Endodermal cell (in vitro differentiated cells): ENCODE measurements at regions not wholly inside any gene's neighbourhood (a gene's known extent, or its start where the extent isn't known, plus 50 kb on each side); places are given as distances from the start of the nearest gene placed in this dataset.
A peak's percentile ranks its signal among the peaks of the same experiment; 100 is the strongest.

Experiments
- DNase-seq: peaks from one replicate; pipeline ENCODE4 v3.0.0-alpha.2; 2017
- H3K27ac ChIP-seq: 2 replicates; pipeline ENCODE4 v1.5.1; 2013; ENCODE audit warnings: mild to moderate bottlenecking, low read depth, low read length, moderate library complexity
- H3K27me3 ChIP-seq: 2 replicates; pipeline ENCODE4 v1.6.1; 2013; ENCODE audit warnings: mild to moderate bottlenecking, low read length, moderate library complexity; ENCODE audit not compliant: insufficient read depth, control insufficient read depth, poor library complexity, severe bottlenecking
- H3K36me3 ChIP-seq: 2 replicates; pipeline ENCODE4 v1.7.0; 2013; ENCODE audit warnings: mild to moderate bottlenecking, low read length, moderate library complexity; ENCODE audit not compliant: control insufficient read depth, insufficient read depth
- H3K4me1 ChIP-seq: one replicate; pipeline ENCODE4 v1.7.0; 2013; ENCODE audit warnings: low read length; ENCODE audit not compliant: control insufficient read depth, insufficient read depth
- H3K4me3 ChIP-seq: 2 replicates; pipeline ENCODE4 v1.5.1; 2013; ENCODE audit warnings: mild to moderate bottlenecking, low read length, moderate library complexity
- H3K9ac ChIP-seq: 2 replicates; pipeline ENCODE4 v1.6.1; 2013; ENCODE audit warnings: mild to moderate bottlenecking, low read length, moderate library complexity; ENCODE audit not compliant: poor library complexity, severe bottlenecking; ENCODE audit errors: extremely low read depth
- H3K9me3 ChIP-seq: 2 replicates; pipeline ENCODE4 v1.6.1; 2013; ENCODE audit warnings: mild to moderate bottlenecking, low read length, moderate library complexity; ENCODE audit not compliant: control insufficient read depth
- H3K27ac Mint-ChIP-seq: 2 replicates; pipeline ENCODE4 v1.8.0; 2020; ENCODE audit warnings: mixed read lengths
- H3K27me3 Mint-ChIP-seq: 2 replicates; pipeline ENCODE4 v1.8.0; 2021; ENCODE audit warnings: mild to moderate bottlenecking, mixed read lengths; ENCODE audit not compliant: insufficient read depth
- H3K36me3 Mint-ChIP-seq: 2 replicates; pipeline ENCODE4 v1.8.0; 2020; ENCODE audit warnings: low read depth, mixed read lengths
- H3K4me1 Mint-ChIP-seq: 2 replicates; pipeline ENCODE4 v1.8.0; 2020; ENCODE audit warnings: mixed read lengths
- H3K4me3 Mint-ChIP-seq: 2 replicates; pipeline ENCODE4 v1.8.0; 2020; ENCODE audit warnings: mild to moderate bottlenecking, moderate library complexity, mixed read lengths
- H3K9me3 Mint-ChIP-seq: 2 replicates; pipeline ENCODE4 v1.8.0; 2020; ENCODE audit warnings: mild to moderate bottlenecking, mixed read lengths
- WGBS, 2 experiments: methylation state at CpG; one replicate each; pipeline versions ENCODE4 v1.1.5 to v1.1.7; 2013; ENCODE audit warnings: missing lambda C conversion rate in 2 of 2, mixed read lengths in 1 of 2; ENCODE audit not compliant: insufficient coverage in 1 of 2, insufficient read length in 1 of 2; 5-methylcytosine and 5-hydroxymethylcytosine counted together
- TF ChIP-seq, protein P1 (sequence below): fragments of 200-600 bp; sonication (generic); conservative IDR thresholded peaks from 2 replicates; pipeline ENCODE4 v1.5.0; 2021; ENCODE audit warnings: antibody characterized with exemption, mild to moderate bottlenecking

DNA sequence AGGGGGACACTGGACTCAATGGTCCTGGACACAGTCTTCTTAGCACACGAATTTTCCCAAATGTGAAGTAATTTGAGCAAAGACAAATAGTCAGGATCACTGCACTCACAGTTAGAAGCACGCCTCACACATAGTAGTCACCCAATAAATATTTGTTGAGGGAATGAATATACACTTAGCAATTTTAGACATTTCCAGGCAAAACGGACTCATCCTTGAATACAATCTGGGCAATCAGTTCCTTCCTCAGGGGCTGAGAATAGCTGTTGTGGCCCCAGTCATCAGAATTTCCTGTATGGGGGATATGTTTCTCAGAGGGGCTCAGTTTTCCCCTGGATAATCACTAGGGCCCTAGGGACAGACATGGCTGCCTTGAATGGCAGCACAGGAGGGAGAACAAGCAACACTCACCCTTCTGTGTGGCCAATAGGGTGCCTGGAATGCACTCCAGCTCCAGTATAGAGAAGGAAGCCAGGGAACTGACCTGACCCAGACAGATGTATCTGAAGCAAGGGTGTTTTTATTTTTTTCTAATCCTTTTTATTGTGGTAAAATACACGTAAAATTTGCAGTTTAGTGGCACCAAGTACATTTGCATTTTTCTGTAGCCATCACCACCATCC lies 282.7 kb upstream of the ZNF32 start:
- peaks cover 7% of the 10 kb centered on the region for H3K9me3 Mint-ChIP-seq
- H3K4me3 Mint-ChIP-seq, result no peak overlapping the region
- TF ChIP-seq, protein P1, sequence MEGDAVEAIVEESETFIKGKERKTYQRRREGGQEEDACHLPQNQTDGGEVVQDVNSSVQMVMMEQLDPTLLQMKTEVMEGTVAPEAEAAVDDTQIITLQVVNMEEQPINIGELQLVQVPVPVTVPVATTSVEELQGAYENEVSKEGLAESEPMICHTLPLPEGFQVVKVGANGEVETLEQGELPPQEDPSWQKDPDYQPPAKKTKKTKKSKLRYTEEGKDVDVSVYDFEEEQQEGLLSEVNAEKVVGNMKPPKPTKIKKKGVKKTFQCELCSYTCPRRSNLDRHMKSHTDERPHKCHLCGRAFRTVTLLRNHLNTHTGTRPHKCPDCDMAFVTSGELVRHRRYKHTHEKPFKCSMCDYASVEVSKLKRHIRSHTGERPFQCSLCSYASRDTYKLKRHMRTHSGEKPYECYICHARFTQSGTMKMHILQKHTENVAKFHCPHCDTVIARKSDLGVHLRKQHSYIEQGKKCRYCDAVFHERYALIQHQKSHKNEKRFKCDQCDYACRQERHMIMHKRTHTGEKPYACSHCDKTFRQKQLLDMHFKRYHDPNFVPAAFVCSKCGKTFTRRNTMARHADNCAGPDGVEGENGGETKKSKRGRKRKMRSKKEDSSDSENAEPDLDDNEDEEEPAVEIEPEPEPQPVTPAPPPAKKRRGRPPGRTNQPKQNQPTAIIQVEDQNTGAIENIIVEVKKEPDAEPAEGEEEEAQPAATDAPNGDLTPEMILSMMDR, result no peak
- no peaks in the 10 kb centered on the region for H3K9me3 ChIP-seq
- 88% methylated on average over 3 of the region's 4 CpGs; no CpG with 5 or more reads in 1 of the 2 experiments for WGBS, 2 experiments
- H3K27ac Mint-ChIP-seq, result no peak overlapping the region
- H3K27me3 ChIP-seq, result no peaks in the 10 kb centered on the region
- no peaks in the 10 kb centered on the region for H3K36me3 ChIP-seq
- H3K4me3 ChIP-seq, result no peak overlapping the region
- H3K27ac ChIP-seq, result no peak overlapping the region
- peak; percentile 17 for DNase-seq
- no peak overlapping the region for H3K9ac ChIP-seq
- H3K4me1 Mint-ChIP-seq, result no peaks in the 10 kb centered on the region
- no peaks in the 10 kb centered on the region for H3K4me1 ChIP-seq
- no peaks in the 10 kb centered on the region for H3K36me3 Mint-ChIP-seq
- no peaks in the 10 kb centered on the region for H3K27me3 Mint-ChIP-seq

DNA sequence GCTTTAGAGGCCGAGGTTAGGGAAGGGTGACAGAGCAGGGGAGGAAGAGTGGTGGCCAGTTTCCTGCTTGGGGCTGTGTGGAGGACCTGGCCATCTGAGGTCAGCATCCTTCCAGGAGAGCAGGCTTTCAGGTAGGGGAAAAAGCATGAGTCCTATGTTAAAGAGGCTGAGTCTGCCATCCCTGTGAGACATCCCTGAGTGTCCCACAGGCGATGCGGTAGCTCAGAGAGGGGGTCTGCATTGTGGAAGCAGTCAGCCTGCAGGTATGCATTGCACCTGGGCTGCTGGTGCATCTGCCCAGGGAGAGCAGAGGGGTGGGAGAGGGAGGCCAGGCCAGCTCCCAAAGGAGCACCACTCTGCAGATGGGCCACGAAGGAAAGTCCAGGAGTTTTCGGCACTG lies 282.1 kb upstream of the ZNF32 start:
- no peak overlapping the region for H3K4me3 Mint-ChIP-seq
- H3K9me3 ChIP-seq, result no peaks in the 10 kb centered on the region
- H3K4me1 Mint-ChIP-seq, result no peaks in the 10 kb centered on the region
- DNase-seq, result peak; percentile 22
- H3K4me1 ChIP-seq, result no peaks in the 10 kb centered on the region
- TF ChIP-seq, protein P1, result no peak
- H3K27me3 ChIP-seq, result no peaks in the 10 kb centered on the region
- no peak overlapping the region for H3K9ac ChIP-seq
- H3K27ac Mint-ChIP-seq, result no peak overlapping the region
- no peaks in the 10 kb centered on the region for H3K36me3 ChIP-seq
- 85 to 100% methylated on average over 3 to 5 of the region's 5 CpGs for WGBS, 2 experiments
- H3K27ac ChIP-seq, result no peak overlapping the region
- no peaks in the 10 kb centered on the region for H3K36me3 Mint-ChIP-seq
- no peak overlapping the region for H3K4me3 ChIP-seq
- H3K9me3 Mint-ChIP-seq, result peaks cover 7% of the 10 kb centered on the region
- H3K27me3 Mint-ChIP-seq, result no peaks in the 10 kb centered on the region

DNA sequence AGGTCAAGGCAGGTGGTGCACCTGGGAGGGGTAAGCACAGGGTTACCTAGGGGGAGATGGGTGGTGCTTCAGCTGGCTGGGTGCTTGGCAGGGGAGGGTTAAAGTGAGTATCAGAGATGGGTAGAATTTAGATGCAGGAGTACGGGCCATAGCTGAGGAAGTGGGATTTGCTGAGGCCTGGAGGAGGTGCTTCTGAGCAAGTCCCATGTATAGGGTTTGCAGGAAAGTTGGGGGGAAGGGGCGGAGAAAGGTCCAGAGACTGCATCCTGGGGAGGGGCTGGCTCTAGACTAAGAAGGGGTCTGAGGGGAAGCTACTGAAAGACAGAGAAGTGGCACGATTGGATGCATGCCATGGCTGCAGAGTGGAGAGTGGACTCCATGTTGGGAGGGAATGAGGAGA lies 281.6 kb upstream of the ZNF32 start:
- Mint-ChIP-seq H3K4me3 (no peak overlapping the region), H3K27ac (no peak overlapping the region), H3K27me3 (no peaks in the 10 kb centered on the region), H3K9me3 (peaks cover 5% of the 10 kb centered on the region), H3K36me3 (no peaks in the 10 kb centered on the region), H3K4me1 (no peaks in the 10 kb centered on the region)
- TF ChIP-seq, protein P1, result no peak
- Histone ChIP-seq H3K9ac (no peak overlapping the region), H3K9me3 (no peaks in the 10 kb centered on the region), H3K27ac (no peak overlapping the region), H3K4me3 (no peak overlapping the region), H3K27me3 (no peaks in the 10 kb centered on the region), H3K36me3 (no peaks in the 10 kb centered on the region), H3K4me1 (no peaks in the 10 kb centered on the region)
- WGBS, 2 experiments, result 85 to 100% methylated on average over 3 of the region's 3 CpGs
- DNase-seq, result peak; percentile 19
